NB4 (cell line): ENCODE measurements at regions not wholly inside any gene's neighbourhood (a gene's known extent, or its start where the extent isn't known, plus 50 kb on each side); places are given as distances from the start of the nearest gene placed in this dataset.

Experiments used
- CTCF ChIP-seq: IDR thresholded peaks from one replicate; pipeline ENCODE4 v1.5.1; 2012; ENCODE audit warnings: low read depth, low read length
- MYC ChIP-seq: IDR thresholded peaks from 2 replicates; pipeline ENCODE4 v1.6.1; 2011; ENCODE audit warnings: low read depth, low read length

GRCh38 chr2:120661551-120661950 lies 74.1 kb upstream of the GLI2 start:
- no peak for TF ChIP-seq CTCF
- no peak for TF ChIP-seq MYC
